GM21447 (cell line): ENCODE measurements at regions not wholly inside any gene's neighbourhood (a gene's known extent, or its start where the extent isn't known, plus 50 kb on each side); places are given as distances from the start of the nearest gene placed in this dataset.
"Not testable (repeated sequence)": the region's sequence is repeated elsewhere in the genome, so short reads cannot be mapped to it uniquely, and the experiment has no call there.

ENCODE experiments used
- ATAC-seq: cut with Tn5 transposase; IDR thresholded peaks from one replicate; pipeline ENCODE4 v1.9.1; 2021; ENCODE audit not compliant: unreplicated experiment

DNA sequence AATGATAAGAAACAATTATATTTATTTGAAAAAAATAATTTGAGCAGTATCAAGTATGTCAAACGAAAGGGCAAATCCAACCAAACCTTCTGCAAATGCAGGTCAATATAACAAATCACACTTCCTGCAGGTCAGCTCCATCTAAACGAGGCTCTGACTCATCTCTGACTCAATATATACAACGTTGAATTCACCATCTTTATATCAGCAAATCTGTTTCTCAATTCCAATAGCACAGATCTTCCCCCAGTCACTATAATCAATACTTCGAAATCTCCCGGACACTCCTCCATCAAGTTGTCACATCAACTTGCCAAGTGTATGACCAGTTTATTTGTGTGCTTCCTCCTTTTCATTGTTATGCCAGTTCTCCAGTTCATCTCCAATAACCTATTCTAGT is 388.9 kb downstream of the ZEB2 start:
- no peak for ATAC-seq

DNA sequence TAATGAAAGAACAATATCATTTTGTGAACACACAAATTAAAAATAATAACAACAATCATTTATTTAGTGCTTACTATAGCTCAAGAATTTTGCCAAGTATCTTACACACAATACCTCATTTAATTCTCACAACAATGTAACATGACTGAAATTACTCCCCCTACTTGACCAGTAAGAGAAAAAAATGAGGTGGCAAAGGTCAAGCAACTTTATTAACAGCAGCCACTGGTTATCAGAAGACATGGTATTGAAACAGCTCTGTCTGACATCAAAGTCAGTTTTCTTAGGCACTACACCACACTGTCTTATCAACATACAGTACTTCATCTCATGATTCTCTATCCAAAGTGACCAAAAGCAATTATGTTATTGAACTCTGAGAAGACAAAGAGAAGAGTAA is 389.4 kb downstream of the ZEB2 start:
- ATAC-seq, result no peak

DNA sequence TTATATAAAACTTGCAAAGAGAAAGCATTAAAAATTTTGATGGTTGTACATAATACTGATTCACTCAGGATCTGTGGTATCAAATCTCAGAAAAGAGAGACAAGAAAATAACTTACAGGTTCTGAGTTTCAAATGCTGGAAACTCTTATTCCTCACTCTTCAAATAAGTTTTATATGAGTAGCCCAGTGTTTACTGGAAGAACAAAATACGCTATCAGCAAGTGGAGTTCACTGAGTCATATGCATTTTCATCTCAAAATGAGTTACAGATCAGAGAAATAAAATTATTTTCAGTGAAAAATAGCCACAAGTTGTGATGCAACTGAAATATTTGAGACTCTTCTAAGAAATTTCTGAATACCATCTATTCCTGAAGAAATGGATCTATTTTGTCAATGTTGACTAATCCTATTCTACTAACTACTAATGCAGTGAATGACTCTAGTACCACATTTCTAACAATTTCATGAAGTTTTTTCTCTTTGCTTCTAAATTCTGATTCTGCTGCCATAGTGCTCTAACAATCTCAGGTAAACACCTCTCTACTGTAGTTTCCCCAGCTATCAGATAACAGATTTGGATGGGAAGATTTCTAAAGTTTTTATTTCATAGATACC is 391.7 kb downstream of the ZEB2 start:
- ATAC-seq, result no peak

DNA sequence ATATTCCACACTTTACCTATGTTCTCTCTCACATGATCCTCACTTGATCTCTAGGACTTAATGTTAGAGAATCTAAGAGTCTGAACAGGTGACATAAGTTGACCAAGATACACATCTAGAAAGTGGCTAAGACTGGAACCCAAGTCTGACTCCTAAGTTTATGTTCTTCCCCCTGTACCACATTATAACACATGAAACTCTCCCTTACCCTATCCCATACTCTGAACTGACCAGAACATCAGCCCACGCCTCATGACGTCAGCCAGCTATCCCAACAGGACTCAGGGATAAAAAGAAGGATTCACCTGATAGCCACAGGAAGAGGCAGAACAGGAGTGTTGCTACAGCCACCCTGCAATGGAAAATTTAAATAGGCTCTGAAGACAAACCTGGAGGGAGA is 392.2 kb downstream of the ZEB2 start:
- no peak for ATAC-seq

DNA sequence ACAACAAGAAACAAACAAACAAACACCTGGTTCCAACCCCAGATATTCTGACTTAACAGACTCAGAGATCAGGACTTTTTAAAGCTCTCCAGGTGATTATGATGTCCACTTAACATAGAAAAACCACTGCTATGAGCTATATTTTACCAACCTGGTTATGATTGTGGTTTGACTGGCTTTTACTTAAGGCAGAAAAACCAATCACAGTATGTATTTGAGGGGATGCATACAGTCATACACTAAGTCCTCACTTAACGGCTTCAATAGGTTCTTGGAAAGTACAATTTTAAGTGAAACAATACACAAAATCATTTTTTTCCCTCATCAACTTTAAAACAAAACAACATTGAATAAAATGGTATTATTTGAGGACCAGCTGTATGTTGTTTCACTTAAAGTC is 393.6 kb downstream of the ZEB2 start:
- ATAC-seq, result no peak

DNA sequence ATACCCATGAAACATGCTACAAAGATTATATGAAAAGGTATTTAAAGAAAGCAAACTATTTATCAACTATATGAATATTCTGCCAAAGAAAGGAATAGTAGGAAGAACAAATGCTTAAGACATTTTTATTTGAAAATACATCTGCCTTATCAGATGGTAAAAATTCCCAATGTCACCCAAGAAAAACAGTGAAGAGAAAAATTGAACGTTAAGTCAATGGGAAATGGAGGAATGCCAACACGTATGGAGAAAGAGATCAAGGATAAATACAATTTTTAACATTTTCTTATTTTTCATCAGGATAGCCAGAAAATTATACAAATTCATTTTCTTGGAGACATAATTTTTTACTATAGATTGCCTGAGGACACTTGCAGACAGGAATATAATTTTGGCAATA is 394.2 kb downstream of the ZEB2 start:
- no peak for ATAC-seq

DNA sequence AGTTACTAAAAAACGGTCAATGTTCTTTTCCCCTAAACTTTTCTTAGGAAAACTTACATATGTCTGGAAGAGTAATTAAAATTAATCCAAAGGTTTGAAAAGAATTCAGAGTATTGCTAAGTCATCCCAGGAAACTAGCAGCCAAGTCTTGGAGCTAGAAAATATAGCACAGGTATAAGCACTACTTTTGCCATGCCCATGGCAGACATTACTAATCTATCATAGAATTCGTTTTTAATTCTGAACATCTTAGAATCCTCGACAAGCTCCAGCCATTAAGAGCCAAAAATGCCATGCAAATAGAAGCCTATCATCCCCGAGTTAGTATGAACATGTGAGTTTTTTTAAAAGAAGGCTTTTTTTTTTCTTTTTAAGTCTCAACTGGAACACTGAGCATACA is 395.0 kb downstream of the ZEB2 start:
- no peak for ATAC-seq

DNA sequence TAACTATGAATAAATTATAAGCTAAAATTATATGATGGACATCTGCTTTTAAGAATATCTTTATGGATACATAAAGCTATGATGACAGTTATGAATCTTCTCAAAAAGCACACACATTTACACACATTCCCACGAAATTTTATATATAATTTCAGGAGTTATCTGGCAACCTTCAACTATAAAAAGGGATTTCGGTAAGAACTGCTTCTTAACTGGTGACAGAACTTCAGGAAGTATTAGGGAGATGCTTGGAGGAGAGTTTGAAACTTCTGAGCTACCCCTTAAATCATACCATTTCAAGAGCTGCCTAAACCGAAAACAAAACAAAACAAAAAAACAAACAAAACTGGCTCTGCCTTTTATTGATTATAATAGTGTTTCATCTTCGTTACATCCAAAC is 399.4 kb downstream of the ZEB2 start:
- ATAC-seq, result no peak

DNA sequence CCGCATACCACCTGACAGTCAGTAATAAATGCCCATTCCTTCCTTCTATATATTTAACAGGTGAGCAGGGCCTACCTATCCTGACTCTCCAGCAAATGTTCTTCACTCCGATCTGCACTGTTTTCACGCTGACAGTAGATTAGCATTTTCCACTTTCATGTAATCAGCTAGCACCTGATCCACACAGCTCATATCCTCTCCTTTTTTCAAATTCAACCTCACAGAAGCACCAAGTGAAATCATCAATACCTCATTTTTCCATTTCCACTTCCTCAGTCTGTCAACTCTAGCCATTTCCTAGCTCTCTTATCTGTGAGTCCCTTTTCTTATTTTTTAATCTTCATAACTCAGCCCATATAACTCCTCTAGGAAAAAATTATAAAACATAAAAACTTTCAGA is 402.8 kb downstream of the ZEB2 start:
- no peak for ATAC-seq

DNA sequence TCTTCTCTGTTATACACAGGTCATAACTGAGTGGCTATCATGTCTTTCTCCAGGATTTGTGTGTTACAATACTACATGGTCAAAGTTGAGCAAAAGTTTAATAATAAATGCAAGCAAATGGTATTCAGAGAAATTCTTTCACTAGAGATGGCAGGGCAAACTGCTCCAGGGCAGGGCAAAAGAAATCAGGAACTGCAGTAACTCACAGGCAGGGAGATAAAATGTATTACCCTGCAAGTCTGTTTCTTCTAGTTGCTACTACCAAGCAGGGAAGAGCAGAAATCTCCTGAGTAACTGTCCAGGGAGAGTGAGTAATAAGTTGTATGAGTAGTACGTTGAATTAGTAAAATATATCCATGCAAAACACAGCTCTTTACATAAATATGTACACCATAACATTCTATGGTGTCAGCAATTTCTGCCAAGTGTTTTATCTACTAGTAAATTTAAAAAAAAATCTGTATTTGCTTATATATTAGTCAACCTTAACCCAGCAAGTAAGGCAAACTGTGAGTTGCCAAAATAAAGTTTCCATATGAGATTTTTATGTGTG is 404.1 kb downstream of the ZEB2 start:
- no peak for ATAC-seq

DNA sequence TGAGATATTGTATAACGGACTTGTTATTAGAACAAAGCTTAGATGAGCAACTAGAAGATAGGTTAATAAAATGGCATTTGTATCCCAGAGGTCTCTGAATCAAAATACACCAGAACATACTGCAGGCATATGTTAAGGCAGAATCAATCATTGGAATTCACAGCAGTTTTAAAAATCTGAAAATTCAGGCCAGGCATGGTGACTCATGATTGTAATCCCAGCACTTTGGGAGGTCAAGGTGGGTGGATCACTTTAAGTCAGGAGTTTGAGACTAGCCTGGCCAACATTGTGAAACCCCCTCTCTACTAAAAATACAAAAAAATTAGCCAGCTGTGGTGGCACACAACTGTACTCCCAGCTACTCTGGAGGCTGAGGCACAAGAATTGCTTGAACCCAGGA is 405.2 kb downstream of the ZEB2 start:
- ATAC-seq, result no peak

DNA sequence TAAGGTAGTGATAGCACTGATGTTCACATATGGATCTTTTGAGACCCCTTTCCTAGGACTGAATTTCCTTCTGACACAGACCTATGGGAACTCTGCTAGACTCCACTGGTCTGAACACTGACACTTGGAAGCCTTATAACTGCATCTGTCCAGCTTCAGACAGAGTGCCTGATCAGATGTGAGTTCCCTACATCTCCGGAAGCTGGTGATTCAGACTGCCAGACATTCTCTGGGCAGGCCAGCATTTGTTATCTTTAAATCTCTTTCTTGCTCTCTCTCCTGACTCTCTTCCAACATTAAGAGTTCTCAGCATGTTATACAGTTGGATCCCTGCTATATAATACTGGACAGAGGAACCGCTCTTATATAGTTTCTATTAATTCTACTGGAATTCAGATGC is 408.5 kb downstream of the ZEB2 start:
- ATAC-seq, result no peak

DNA sequence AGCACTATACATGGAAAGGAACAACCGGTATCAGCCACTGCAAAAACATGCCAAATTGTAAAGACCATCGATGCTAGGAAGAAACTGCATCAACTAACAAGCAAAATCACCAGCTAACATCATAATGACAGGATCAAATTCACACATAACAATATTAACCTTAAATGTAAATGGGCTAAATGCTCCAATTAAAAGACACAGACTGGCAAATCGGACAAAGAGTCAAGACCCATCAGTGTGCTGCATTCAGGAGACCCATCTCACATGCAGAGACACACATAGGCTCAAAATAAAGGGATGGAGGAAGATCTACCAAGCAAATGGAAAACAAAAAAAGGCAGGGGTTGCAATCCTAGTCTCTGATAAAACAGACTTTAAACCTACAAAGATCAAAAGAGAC is 413.8 kb downstream of the ZEB2 start:
- ATAC-seq, result not testable (repeated sequence)

DNA sequence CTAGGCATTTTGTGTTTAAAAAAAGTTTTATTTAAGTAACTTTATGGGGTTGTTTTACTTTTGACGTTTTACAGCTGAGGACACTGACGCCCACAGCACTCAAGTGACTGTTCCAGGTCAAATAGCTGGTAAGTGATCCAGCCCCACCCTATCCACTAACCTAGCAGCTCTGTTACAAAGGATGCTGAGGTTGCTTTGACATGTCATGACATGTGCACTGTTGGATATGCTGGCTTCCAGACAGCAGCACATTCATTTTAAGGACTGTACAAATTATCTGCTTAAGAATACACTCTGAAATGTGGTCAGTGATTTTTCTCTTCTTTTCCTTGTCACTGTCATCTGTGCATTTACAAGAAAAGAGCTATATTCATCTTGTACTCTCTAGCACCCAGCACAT is 417.5 kb downstream of the ZEB2 start:
- no peak for ATAC-seq

DNA sequence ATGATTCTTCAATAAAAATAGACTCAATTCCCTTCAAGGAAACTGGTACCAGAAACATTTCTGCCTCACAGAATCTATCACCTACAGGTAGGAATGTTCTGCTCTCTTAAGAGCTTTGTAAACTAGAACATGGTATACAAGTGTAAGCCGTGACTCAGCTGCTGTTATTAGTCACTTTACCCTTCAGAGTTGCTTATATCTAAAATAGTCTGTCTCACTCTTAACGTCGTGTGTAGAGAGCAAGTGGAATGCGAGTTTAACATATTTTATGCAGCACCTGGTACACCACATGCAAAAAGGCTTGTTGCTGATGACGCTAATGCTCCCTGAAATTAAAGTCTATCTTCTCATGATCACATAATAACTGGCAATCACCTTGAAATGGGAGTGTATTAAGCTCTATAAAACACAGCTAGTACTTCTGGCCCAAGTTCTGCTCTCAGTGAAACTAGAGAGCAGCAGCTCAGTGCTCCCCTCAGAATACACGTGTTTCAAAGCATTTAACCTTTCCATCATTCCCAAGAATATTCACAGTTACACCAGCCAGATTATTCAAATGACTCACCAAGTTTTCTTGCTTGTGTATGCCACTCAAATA is 420.0 kb downstream of the ZEB2 start:
- no peak for ATAC-seq

DNA sequence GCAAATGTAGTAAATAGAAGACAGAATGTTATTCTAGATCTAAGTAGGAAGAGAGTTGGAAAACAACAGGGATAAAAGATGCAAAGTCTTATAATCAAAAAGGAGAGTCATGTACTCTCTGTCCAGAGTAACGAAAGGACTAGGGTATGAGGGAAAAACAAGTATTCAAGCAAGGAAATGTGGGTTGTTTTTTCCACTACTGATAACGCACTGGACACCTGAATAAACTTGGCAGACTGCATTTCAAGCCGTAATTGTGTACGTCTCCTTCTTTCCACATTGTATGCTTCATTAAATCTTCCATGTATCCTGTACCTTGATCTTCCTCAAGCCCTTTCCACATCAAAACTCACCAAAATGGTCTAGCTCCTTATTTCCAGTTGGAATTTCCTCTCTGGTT is 420.6 kb downstream of the ZEB2 start:
- ATAC-seq, result no peak

DNA sequence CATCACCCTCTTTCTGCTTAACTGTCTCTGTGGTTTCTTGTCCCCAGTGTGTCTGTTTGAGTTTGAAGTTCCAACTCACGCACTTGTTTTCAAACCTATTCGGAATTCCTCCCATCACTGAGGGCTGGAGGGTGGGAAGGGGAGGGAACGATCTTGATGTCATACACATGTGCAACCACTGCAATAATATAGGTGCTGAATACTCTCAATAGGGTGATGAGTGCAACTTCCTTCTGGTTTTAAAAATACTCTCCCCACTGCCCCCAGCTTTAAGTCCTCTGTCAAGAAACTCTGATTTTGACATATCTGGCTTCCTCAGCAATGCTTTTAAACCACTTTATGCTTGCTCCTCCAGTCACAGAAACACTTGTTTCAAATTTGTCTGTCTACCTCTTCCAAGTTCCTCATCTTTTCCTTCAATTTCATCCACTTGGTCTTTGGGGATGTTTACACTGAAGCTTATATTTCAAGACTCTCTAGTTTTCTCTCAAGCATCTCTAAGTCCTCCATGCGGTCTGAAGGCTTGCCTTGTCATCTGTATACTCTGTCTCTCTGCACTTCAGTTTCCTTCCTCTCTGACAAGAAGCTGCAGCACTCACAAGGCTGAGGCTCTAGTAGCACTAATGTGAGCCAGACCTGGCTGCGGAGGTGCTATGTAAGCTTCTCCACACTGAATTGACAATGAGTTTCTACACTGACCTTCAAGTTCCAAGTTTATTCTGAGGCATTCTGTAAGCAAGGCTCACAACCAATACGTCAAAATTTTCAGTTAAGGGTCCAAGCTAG is 422.3 kb downstream of the ZEB2 start:
- ATAC-seq, result no peak

DNA sequence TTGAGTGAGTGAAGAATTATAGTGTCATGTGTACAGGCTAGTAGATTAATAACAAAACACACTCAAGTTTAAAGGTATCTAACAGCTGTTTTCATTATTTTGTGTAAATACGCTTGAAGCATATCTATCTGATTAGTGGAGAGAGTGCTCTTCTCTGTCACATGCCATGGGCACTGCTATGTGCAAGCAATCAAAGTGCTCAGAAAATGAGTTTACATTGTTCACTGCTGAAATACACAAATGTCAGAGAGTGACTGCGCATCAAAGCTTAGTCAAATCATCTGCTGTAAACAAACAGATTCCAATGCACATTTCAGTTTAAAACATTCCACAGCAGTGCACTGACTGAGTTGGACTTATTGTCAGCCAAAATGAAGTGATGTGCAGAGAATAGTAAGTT is 423.4 kb downstream of the ZEB2 start:
- no peak for ATAC-seq

DNA sequence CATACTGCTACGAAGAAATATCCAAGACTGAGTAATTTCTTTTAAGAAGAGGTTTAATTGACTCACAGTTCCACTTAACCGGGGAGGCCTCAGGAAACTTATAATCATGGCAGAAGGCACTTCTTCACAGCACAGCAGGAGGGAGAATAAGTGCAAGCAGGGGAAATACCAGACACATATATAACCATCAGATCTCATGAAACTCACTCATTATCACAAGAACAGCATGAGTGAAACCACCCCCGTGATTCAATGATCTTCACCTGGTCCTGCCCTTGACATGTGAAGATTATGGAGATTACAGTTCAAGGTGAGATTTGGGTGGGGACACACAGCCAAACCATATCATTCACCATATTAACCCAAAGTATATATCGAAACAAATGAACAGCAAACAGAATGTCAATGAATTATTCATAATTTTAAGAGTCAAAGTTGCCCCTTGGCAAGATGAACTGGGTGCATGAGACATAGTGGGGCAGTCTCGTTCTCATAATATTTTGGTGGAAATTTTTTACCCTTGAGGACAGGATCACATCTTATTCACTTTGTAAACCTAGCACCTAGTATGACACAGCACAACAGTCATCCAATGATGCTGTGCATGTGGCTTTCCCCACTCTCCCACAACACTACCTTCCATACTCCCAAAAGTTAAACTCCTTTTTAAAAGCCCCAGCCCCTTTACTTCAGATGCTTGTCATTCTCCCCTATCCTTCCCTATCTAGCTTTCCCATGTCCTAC is 425.3 kb downstream of the ZEB2 start:
- ATAC-seq, result no peak

DNA sequence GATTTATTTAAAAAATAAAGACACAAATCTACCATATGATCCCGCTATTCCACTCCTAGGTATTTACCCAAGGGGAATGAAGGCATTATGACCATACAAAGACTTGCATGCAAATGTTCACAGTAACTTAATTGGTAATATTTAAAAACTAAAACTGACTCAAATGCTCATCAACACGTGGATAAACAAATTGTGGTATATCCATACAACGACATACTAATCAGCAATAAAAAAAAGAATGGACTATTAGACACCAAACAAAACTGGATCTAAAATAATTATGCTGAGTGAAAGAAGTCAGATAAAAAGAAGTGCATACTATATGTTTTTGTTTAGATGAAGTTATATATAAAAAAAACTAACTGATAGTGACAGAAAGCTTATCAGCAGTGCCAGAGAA is 428.3 kb downstream of the ZEB2 start:
- ATAC-seq, result no peak

DNA sequence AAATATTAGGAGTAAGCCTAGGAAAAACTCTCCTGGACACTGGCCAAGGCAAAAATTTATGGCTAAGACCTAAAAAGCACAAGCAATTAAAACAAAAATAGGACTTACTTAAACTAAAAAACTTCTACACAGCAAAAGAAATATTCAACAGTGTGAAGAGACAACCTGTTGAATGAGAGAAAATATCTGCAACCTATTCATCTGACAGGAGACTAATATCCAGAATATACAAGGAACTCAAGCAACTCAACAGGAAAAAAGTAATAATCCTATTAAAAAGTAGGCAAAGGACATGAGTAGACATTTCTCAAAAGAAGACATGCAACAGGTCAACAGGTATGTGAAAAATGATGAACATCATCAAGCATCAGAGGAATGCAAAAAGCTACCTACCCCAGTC is 431.1 kb downstream of the ZEB2 start:
- no peak for ATAC-seq

DNA sequence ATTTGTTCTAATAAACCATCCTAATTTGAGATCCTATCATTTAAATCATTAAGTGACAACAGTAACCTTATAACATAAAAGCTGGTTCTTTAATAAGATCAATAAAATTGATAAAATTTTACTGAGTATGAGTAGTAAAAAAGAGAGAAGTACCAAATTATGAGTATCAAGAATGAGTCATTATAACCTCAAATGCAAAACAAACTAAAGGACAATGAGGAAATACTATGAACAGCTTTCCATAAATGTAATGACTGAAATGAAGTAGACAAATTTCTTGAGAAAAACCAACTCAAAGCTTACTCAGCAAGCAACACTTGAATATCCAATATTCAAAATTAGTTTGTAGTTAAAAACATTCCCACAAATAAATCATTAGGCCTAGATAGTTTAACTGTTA is 433.0 kb downstream of the ZEB2 start:
- ATAC-seq, result no peak
